ENCODE measurements at regions not wholly inside any gene's neighbourhood (a gene's known extent, or its start where the extent isn't known, plus 50 kb on each side); places are given as distances from the start of the nearest gene placed in this dataset.
"Not testable (repeated sequence)": the region's sequence is repeated elsewhere in the genome, so short reads cannot be mapped to it uniquely, and the experiment has no call there.

DNA sequence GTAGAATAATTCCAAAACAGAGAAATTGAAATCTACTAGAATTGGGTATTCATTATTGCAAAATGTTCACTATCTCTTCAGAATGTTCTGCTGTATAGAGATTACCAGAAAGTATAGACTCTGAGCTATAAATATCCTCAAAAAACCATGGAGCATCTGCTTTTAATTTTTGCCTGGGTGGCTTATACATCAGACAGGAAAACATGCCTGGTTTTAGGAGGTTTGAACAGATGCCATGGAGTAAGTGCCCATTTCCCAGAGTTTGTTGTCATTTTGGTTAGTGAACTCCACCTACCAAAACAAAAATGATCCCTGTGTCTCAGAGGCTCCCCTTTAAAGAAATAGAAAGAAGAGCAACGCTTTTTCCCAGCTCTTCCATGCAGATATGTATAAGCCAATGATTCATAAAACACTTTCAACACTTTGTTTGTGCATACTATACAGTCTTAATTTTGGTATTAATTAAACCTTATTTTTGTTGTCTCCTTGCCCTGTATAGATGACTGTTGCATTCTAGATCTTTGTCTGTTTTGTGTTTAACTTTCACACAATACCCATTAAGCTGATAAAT is 68.7 kb downstream of the MEPE start:
- no peak for DNase-seq

- no peak for DNase-seq
Measured at GRCh38 chr4:87904639-87905160, 70.8 kb upstream of the SPP1 start.

GRCh38 chr4:87908336-87908735 is 67.2 kb upstream of the SPP1 start:
- no peak for DNase-seq

DNA sequence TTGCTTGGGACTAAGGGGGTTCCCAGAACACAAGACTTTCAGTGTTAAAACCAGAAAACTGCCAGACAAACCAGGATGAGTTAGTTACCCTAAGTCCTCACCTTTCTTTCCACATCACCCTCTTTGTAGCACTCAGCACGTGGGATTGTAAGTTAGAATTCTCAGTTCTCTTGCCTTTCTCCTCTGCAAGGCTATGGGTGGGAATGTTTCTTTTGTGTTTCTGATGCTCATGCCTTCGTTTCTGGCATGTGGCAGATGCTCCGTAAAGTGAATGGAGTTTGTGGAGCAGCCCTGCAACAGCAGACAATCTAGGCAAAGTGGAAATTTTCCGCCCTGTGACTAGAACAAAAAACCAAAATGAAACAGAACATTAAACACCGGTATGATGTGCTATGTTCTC is 64.7 kb upstream of the SPP1 start:
- no peak for DNase-seq

- no peak for DNase-seq
Measured at GRCh38 chr4:87911252-87911774, 64.2 kb upstream of the SPP1 start.

GRCh38 chr4:87912164-87913004 is 63.1 kb upstream of the SPP1 start:
- no peak for DNase-seq

DNA sequence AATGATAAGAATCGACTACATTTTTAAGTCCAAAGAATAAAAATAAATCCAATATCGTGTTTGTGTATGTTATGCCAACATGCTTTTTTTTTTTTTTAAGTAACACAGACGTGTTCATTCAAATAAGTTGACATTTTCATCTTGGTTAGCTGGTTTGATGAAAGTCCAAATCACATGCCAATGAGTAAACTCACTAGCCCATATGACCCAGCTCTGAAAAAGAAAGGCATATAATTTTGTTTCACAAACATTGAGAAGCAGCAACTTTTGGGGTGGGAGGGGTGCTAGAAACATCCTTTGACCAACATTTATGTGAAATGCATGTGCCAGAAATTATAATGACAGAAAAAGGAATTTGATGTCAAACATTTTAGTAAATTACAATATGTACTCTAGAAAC is 61.6 kb upstream of the SPP1 start:
- DNase-seq = no peak

DNA sequence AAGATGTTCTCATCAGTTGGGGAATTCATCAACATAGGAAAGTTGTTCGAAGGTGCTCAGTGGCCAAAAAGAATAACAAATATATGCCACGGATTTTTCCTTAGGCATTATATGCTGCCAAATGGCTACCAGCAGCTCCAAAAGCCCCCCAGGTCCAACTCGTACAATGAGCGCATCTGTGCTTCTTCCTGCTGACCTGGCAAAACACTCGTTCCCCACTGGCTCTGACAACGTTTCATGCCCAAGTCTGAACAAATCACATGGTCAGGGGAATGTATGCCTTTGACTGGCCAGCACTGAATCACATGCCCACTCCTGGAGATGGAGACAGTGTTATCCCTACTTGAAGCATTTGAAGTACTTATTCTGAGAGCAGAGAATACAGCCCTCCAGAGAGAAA is 59.9 kb upstream of the SPP1 start:
- DNase-seq = no peak

- peak; percentile 28 for DNase-seq
Measured at GRCh38 chr4:87916626-87917025, 58.9 kb upstream of the SPP1 start.

GRCh38 chr4:87917911-87918310 is 57.6 kb upstream of the SPP1 start:
- not testable (repeated sequence) for DNase-seq

DNA sequence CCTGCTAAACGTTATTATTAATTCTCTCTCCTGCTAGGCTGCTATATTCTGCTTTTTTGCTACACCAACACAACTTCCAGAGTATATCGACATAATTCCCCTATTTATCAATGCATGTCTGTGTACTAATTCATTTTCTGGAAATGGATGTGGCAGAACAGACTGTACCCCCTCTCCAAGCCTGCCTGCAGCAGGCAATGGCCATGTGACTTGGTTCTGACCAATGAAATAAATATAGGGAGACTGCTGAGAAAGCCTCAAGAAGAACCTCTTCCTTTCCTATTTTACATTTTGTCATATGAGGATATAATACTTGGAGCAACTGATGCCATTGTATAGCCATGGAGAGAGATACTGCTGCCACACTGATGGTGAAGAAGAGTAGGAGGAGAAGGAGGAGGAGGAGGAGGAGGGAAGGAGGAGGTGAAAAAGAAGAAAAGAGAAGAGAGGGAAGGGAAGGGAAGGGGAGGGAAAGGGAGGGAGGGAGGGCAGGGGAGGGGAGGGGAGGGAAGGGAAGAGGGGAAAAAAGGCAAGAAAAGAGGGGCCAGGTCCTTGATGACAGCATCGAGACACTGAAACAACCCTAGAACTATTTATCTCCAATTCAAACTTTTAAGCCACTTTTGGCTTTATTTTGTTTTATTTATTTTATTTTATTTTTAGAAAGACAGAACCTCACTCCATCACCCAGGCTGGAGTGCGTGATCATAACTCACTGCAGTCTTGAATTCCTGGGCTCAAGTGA is 57.0 kb upstream of the SPP1 start:
- no peak for DNase-seq

DNA sequence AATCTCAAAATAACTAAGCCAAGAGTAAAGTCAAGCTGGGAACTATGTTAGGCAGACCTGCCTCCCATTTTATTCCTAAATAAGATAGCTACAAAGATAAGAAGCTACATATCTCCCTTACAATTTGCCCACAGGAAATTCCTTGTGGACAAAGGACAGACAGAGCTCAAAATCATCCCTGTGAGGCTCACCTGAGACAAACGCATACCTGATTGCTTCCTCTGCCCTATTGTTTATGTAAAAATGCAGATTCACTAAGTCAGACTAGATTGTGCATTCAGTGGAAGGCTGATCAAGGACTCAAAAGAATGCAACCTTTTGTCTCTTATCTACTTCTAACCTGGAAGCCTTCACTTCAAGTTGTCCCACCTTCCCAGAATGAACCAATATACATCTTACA is 56.2 kb upstream of the SPP1 start:
- not testable (repeated sequence) for DNase-seq

DNA sequence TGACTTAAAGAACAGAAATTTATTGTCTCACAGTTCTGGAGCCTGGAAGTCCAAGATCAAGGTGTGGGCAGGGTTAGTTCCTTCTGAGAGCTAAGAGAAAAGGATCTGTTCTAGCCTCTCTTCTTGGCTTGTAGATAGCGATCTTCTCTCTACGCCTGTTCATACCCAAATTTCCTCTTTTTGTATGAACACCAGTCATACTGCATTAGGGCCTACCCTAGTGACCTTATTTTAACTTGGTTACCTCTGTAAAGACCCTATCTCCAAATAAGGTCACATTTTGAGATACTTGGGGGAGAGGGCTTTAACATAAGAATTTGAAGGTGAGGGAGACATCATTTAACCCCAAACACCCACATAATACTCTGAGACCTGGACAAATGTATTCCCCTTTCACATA is 55.6 kb upstream of the SPP1 start:
- DNase-seq = no peak

DNA sequence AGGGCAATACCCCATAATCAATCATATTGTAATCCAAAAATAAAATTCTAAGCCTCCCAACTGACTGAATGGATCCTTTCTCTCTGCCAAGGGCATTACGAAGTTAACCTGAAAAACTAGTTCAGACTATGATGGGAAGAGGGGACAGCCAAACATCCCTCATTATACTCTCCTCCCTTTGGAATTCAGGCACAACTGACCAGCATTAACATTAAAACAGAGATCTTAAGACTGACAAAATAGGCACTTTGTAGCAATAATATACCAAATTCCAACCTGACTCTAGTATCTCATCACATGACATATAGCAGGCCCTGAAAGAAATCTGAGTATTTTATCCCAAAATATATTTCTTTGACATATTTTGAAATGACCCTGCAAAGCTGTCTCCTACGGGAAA is 55.0 kb upstream of the SPP1 start:
- no peak for DNase-seq

GRCh38 chr4:87921626-87922479 is 53.7 kb upstream of the SPP1 start:
- DNase-seq = not testable (repeated sequence)

- DNase-seq = not testable (repeated sequence)
Measured at GRCh38 chr4:87924146-87924545, 51.4 kb upstream of the SPP1 start.

All from NCI-H226 (cell line).